SK-N-SH (cell line): ENCODE measurements at regions not wholly inside any gene's neighbourhood (a gene's known extent, or its start where the extent isn't known, plus 50 kb on each side); places are given as distances from the start of the nearest gene placed in this dataset.

Experiments
- CTCF ChIA-PET: fragments of 300-600, 350-600 bp; formaldehyde crosslinking; extraction: SDS; loops from one replicate; lab custom pipeline; 2021; lab: Yijun Ruan, JAX
- POLR2A ChIA-PET: fragments of 350-600 bp; sonication (Branson Sonifier 250); formaldehyde crosslinking; extraction: SDS; loops from one replicate; lab custom pipeline; 2020; ENCODE audit warnings: antibody characterized with exemption, inconsistent platforms; lab: Yijun Ruan, JAX
- DNase-seq: peaks from one replicate; pipeline ENCODE4 v3.0.0; 2012
- H2AFZ ChIP-seq: fragments of 200-600 bp; sonication (generic); 2 replicates; pipeline ENCODE4 v1.8.1; 2016; ENCODE audit warnings: antibody characterized with exemption, mild to moderate bottlenecking, low read depth
- H3F3A ChIP-seq: fragments of 200-600 bp; sonication (generic); replicated peaks from 2 replicates; pipeline ENCODE3; 2016; ENCODE audit warnings: antibody characterized with exemption, mild to moderate bottlenecking; ENCODE audit not compliant: insufficient read depth
- H3K27ac ChIP-seq, 2 experiments: fragments of 200-500 bp in 1 of 2; fragments of 200-600 bp in 1 of 2; sonication (Bioruptor generic) in 1 of 2; sonication (generic), shearing (Covaris generic) in 1 of 2; 2 replicates each; pipeline versions ENCODE4 v1.5.1 to v1.6.1; 2014 to 2016; ENCODE audit warnings: low read depth in 2 of 2, inconsistent platforms in 1 of 2, low read length in 1 of 2, mild to moderate bottlenecking in 1 of 2, mixed read lengths in 1 of 2
- H3K27me3 ChIP-seq: fragments of 200-600 bp; sonication (generic), shearing (Covaris generic); 2 replicates; pipeline ENCODE4 v1.6.1; 2016; ENCODE audit warnings: mixed run types; ENCODE audit not compliant: insufficient read depth
- H3K36me3 ChIP-seq, 2 experiments: fragments of 200-500 bp in 1 of 2; fragments of 200-600 bp in 1 of 2; sonication (Bioruptor generic) in 1 of 2; sonication (generic) in 1 of 2; replicated peaks in 1 of 2; 2 replicates each; pipeline versions ENCODE3 to v1.5.1; 2014 to 2016; ENCODE audit warnings: low read length in 1 of 2, mild to moderate bottlenecking in 1 of 2; ENCODE audit not compliant: insufficient read depth in 2 of 2, control insufficient read depth in 1 of 2
- H3K4me1 ChIP-seq, 2 experiments: fragments of 200-500 bp in 1 of 2; fragments of 200-600 bp in 1 of 2; sonication (Bioruptor generic) in 1 of 2; sonication (generic), shearing (Covaris generic) in 1 of 2; 2 replicates each; pipeline versions ENCODE4 v1.5.1 to v1.6.1; 2014 to 2016; ENCODE audit warnings: low read depth in 1 of 2, low read length in 1 of 2, mixed run types in 1 of 2; ENCODE audit not compliant: insufficient read depth in 2 of 2, control insufficient read depth in 1 of 2
- H3K4me2 ChIP-seq: fragments of 200-600 bp; sonication (generic), shearing (Covaris generic); 2 replicates; pipeline ENCODE4 v1.6.1; 2017; ENCODE audit warnings: mixed run types
- H3K4me3 ChIP-seq, 2 experiments: fragments of 200-500 bp in 1 of 2; fragments of 200-600 bp in 1 of 2; sonication (Bioruptor generic) in 1 of 2; sonication (generic), shearing (Covaris generic) in 1 of 2; 2 replicates each; pipeline versions ENCODE4 v1.5.1 to v1.8.1; 2014 to 2016; ENCODE audit warnings: low read depth in 2 of 2, inconsistent platforms in 1 of 2, low read length in 1 of 2, mild to moderate bottlenecking in 1 of 2, mixed read lengths in 1 of 2, moderate library complexity in 1 of 2
- H3K79me2 ChIP-seq: fragments of 200-600 bp; sonication (generic); 2 replicates; pipeline ENCODE4 v1.8.1; 2017; ENCODE audit warnings: mild to moderate bottlenecking; ENCODE audit not compliant: insufficient read depth
- H3K9ac ChIP-seq: fragments of 200-600 bp; sonication (generic); 2 replicates; pipeline ENCODE4 v1.6.1; 2017; ENCODE audit warnings: mixed run types
- H3K9me2 ChIP-seq: fragments of 200-600 bp; sonication (generic); 2 replicates; pipeline ENCODE4 v1.6.1; 2017; ENCODE audit warnings: mixed run types
- H3K9me3 ChIP-seq: fragments of 200-600 bp; sonication (generic); 2 replicates; pipeline ENCODE4 v1.6.1; 2017; ENCODE audit warnings: mixed run types, mild to moderate bottlenecking, moderate library complexity
- H4K20me1 ChIP-seq: fragments of 200-600 bp; sonication (generic); 2 replicates; pipeline ENCODE4 v1.6.1; 2017; ENCODE audit warnings: mild to moderate bottlenecking, mixed run types; ENCODE audit not compliant: insufficient read depth
- CHD2 ChIP-seq: fragments of 150-350 bp; IDR thresholded peaks from 2 replicates; pipeline ENCODE4 v1.6.1; 2018; ENCODE audit warnings: low read length; ENCODE audit not compliant: partially characterized antibody
- ELF1 ChIP-seq: IDR thresholded peaks from 2 replicates; pipeline ENCODE4 v1.4.0; 2012
- FOSL2 ChIP-seq: IDR thresholded peaks from 2 replicates; pipeline ENCODE4 v1.4.0; 2012; ENCODE audit warnings: low read depth, mild to moderate bottlenecking, moderate library complexity, borderline replicate concordance
- FOXJ3 ChIP-seq: sonication (generic); formaldehyde crosslinking; IDR thresholded peaks from 2 replicates; pipeline ENCODE4 v1.5.1; 2020; ENCODE audit warnings: mild to moderate bottlenecking, missing genetic modification reagents
- GABPA ChIP-seq: IDR thresholded peaks from 2 replicates; pipeline ENCODE4 v1.4.0; 2012; ENCODE audit warnings: low read depth, mild to moderate bottlenecking
- JUND ChIP-seq: IDR thresholded peaks from 2 replicates; pipeline ENCODE4 v1.4.0; 2012
- MEF2A ChIP-seq: IDR thresholded peaks from 2 replicates; pipeline ENCODE4 v1.4.0; 2012; ENCODE audit warnings: low read depth, borderline replicate concordance
- NFIC ChIP-seq: IDR thresholded peaks from 2 replicates; pipeline ENCODE4 v1.4.0; 2012; ENCODE audit warnings: borderline replicate concordance
- NRF1 ChIP-seq: IDR thresholded peaks from 2 replicates; pipeline ENCODE4 v1.6.1; 2012; ENCODE audit warnings: low read depth, mild to moderate bottlenecking, low read length
- POLR2AphosphoS5 ChIP-seq: IDR thresholded peaks from 2 replicates; pipeline ENCODE4 v1.6.1; 2012; ENCODE audit warnings: low read depth, low read length
- RFX5 ChIP-seq: IDR thresholded peaks from 2 replicates; pipeline ENCODE4 v1.6.1; 2012; ENCODE audit warnings: mild to moderate bottlenecking, improper control_type of control experiment, low read length
- TAF1 ChIP-seq: IDR thresholded peaks from 2 replicates; pipeline ENCODE4 v1.6.1; 2012; ENCODE audit warnings: low read depth, mild to moderate bottlenecking, low read length, moderate library complexity, borderline replicate concordance
- WGBS: methylation state at CpG from one replicate; pipeline ENCODE4 v1.1.6; 2017; ENCODE audit warnings: low lambda C conversion rate; 5-methylcytosine and 5-hydroxymethylcytosine counted together
- TF ChIP-seq, protein P1 (sequence below): IDR thresholded peaks from 2 replicates; pipeline ENCODE4 v1.4.0; 2012; ENCODE audit warnings: low read depth, borderline replicate concordance
- TF ChIP-seq, protein P2 (sequence below): IDR thresholded peaks from 2 replicates; pipeline ENCODE4 v1.4.0; 2012; ENCODE audit warnings: low read depth
- TF ChIP-seq, protein P3 (sequence below): fragments of 150-350 bp; IDR thresholded peaks from 2 replicates; pipeline ENCODE4 v1.6.1; 2016; ENCODE audit warnings: mild to moderate bottlenecking, low read depth, low read length
- TF ChIP-seq, protein P4 (sequence below): IDR thresholded peaks from 2 replicates; pipeline ENCODE4 v1.6.1; 2012; ENCODE audit warnings: mild to moderate bottlenecking, low read depth, low read length, moderate library complexity

DNA sequence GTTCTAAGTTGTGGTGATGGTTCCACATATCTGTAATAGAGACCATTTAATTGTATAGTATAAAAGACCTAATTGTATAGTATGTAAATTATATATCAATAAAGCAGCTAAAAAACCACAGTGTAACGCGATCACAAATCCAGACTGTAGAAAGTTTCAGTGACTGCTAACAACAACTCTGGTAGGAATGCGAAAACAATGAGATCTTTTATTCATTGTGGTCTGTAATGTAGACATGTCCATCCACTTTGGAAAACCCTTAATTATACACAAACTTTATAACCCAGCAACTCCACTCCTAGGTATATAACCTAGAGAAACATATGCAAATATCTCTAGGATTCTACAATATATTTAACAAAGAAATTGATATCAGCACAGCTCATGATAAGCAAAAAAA lies 549.5 kb downstream of the SLITRK1 start:
- Histone ChIP-seq H3K27me3 (no peaks in the 10 kb centered on the region), H3K9ac (no peak overlapping the region), H2AFZ (no peak overlapping the region), H3K9me3 (no peaks in the 10 kb centered on the region), H3K9me2 (no peaks in the 10 kb centered on the region), H3K27ac (no peak overlapping the region), H3K36me3 (no peaks in the 10 kb centered on the region), H3F3A (no peaks in the 10 kb centered on the region), H3K4me2 (no peak overlapping the region), H3K79me2 (no peaks in the 10 kb centered on the region), H3K4me3 (no peak overlapping the region), H4K20me1 (no peaks in the 10 kb centered on the region), H3K4me1 (no peaks in the 10 kb centered on the region)
- WGBS = 76% methylated on average over 3 of the region's 3 CpGs
- CTCF ChIA-PET = no interaction called here
- POLR2A ChIA-PET = no interaction called here
- TF ChIP-seq, protein P1, sequence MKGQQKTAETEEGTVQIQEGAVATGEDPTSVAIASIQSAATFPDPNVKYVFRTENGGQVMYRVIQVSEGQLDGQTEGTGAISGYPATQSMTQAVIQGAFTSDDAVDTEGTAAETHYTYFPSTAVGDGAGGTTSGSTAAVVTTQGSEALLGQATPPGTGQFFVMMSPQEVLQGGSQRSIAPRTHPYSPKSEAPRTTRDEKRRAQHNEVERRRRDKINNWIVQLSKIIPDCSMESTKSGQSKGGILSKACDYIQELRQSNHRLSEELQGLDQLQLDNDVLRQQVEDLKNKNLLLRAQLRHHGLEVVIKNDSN = no peak
- TF ChIP-seq FOXJ3 (CRISPR knock-in tag) (no peak), CHD2 (no peak), NFIC (no peak), MEF2A (no peak), NRF1 (no peak), GABPA (no peak), JUND (no peak), ELF1 (no peak), POLR2AphosphoS5 (no peak), FOSL2 (no peak), RFX5 (no peak), TAF1 (no peak)
- TF ChIP-seq, protein P2, sequence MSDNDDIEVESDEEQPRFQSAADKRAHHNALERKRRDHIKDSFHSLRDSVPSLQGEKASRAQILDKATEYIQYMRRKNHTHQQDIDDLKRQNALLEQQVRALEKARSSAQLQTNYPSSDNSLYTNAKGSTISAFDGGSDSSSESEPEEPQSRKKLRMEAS = no peak
- TF ChIP-seq, protein P3, sequence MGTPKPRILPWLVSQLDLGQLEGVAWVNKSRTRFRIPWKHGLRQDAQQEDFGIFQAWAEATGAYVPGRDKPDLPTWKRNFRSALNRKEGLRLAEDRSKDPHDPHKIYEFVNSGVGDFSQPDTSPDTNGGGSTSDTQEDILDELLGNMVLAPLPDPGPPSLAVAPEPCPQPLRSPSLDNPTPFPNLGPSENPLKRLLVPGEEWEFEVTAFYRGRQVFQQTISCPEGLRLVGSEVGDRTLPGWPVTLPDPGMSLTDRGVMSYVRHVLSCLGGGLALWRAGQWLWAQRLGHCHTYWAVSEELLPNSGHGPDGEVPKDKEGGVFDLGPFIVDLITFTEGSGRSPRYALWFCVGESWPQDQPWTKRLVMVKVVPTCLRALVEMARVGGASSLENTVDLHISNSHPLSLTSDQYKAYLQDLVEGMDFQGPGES = no peak
- TF ChIP-seq, protein P4, sequence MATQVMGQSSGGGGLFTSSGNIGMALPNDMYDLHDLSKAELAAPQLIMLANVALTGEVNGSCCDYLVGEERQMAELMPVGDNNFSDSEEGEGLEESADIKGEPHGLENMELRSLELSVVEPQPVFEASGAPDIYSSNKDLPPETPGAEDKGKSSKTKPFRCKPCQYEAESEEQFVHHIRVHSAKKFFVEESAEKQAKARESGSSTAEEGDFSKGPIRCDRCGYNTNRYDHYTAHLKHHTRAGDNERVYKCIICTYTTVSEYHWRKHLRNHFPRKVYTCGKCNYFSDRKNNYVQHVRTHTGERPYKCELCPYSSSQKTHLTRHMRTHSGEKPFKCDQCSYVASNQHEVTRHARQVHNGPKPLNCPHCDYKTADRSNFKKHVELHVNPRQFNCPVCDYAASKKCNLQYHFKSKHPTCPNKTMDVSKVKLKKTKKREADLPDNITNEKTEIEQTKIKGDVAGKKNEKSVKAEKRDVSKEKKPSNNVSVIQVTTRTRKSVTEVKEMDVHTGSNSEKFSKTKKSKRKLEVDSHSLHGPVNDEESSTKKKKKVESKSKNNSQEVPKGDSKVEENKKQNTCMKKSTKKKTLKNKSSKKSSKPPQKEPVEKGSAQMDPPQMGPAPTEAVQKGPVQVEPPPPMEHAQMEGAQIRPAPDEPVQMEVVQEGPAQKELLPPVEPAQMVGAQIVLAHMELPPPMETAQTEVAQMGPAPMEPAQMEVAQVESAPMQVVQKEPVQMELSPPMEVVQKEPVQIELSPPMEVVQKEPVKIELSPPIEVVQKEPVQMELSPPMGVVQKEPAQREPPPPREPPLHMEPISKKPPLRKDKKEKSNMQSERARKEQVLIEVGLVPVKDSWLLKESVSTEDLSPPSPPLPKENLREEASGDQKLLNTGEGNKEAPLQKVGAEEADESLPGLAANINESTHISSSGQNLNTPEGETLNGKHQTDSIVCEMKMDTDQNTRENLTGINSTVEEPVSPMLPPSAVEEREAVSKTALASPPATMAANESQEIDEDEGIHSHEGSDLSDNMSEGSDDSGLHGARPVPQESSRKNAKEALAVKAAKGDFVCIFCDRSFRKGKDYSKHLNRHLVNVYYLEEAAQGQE = no peak
- no peak for DNase-seq
